Gastrocnemius medialis (tissue), 4 donors: ENCODE measurements at regions not wholly inside any gene's neighbourhood (a gene's known extent, or its start where the extent isn't known, plus 50 kb on each side); places are given as distances from the start of the nearest gene placed in this dataset.

Experiments used
- ATAC-seq, 2 donors: fragments of 150-250 bp; one replicate each; pipeline ENCODE4 v1.9.1; 2016
- DNase-seq, 2 donors: peaks; one replicate each; pipeline ENCODE4 v3.0.0-alpha.2; 2019
- H3K27ac ChIP-seq, 4 donors: fragments of 200-600 bp; sonication (generic); 1 replicate in 1 of 4; 2 replicates in 3 of 4; pipeline ENCODE4 v1.5.1; 2016 to 2018; ENCODE audit warnings: mild to moderate bottlenecking in 2 of 4, moderate library complexity in 1 of 4
- H3K27me3 ChIP-seq, 3 donors: fragments of 200-600 bp; sonication (generic) in 2 of 3; 1 replicate in 1 of 3; 2 replicates in 2 of 3; pipeline versions ENCODE4 v1.5.1 to v1.6.0; 2016 to 2019; ENCODE audit warnings: mild to moderate bottlenecking in 1 of 3, moderate library complexity in 1 of 3
- H3K36me3 ChIP-seq, 2 donors: fragments of 200-600 bp; sonication (generic) in 1 of 2; one replicate each; pipeline ENCODE4 v1.5.1; 2017 to 2018
- H3K4me1 ChIP-seq, 2 donors: fragments of 200-600 bp; sonication (generic) in 1 of 2; one replicate each; pipeline ENCODE4 v1.5.1; 2016 to 2017; ENCODE audit warnings: mild to moderate bottlenecking in 2 of 2
- H3K4me3 ChIP-seq, 4 donors: fragments of 200-600 bp; sonication (generic) in 3 of 4; 1 replicate in 1 of 4; 2 replicates in 3 of 4; pipeline ENCODE4 v1.5.1; 2016 to 2019; ENCODE audit warnings: mild to moderate bottlenecking in 2 of 4
- H3K9me3 ChIP-seq, 3 donors: fragments of 200-600 bp; sonication (generic) in 2 of 3; 1 replicate in 1 of 3; 2 replicates in 2 of 3; pipeline ENCODE4 v1.5.1; 2016 to 2019
- POLR2A ChIP-seq, 2 donors: fragments of 450-650 bp; IDR thresholded peaks; one replicate each; pipeline ENCODE4 v1.6.1; 2017; ENCODE audit warnings: antibody characterized with exemption in 2 of 2, mild to moderate bottlenecking in 2 of 2, moderate library complexity in 2 of 2
- in situ Hi-C, 4 donors: fragments of 200-750 bp; cut with MboI; loops; one replicate each; pipeline versions ENCODE4 v1.15.0 to v1.8.0; 2017; ENCODE audit warnings: low sequenced_read_pairs in 4 of 4
- intact Hi-C: fragments of 100-400 bp; cut with DNase I; formaldehyde crosslinking; loops from one replicate; pipeline ENCODE4 v1.15.1; 2023; ENCODE audit warnings: low total_unique reads
- TF ChIP-seq, protein P1 (sequence below), 5 experiments: fragments of 450-650 bp in 3 of 5; fragments of 200-600 bp in 2 of 5; sonication (generic) in 2 of 5; IDR thresholded peaks in 4 of 5; conservative IDR thresholded peaks in 1 of 5; 1 replicate in 4 of 5; 2 replicates in 1 of 5; pipeline ENCODE4 v1.5.1; 2016 to 2019; ENCODE audit warnings: antibody characterized with exemption in 5 of 5, mild to moderate bottlenecking in 3 of 5, moderate library complexity in 3 of 5

DNA sequence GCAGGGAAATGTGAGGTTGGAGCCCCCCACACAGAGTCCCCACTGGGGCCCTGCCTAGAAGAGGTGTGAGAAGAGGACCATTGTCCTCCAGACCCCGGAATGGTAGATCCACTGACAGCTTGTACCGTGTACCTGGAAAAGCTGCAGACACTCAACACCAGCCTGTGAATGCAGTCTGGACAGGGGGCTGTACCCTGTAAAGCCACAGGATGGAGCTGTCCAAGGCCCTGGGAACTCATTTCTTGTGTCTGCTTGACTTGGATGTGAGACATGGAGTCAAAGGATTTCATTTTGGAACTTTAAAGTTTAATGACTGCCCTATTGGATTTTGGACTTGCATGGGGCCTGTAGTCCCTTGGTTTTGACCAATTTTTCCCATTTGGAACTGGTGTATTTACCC is 535.0 kb upstream of the MEF2C start:
- TF ChIP-seq POLR2A (IDR thresholded peaks at IDR 0.05) = no peak
- TF ChIP-seq, protein P1, sequence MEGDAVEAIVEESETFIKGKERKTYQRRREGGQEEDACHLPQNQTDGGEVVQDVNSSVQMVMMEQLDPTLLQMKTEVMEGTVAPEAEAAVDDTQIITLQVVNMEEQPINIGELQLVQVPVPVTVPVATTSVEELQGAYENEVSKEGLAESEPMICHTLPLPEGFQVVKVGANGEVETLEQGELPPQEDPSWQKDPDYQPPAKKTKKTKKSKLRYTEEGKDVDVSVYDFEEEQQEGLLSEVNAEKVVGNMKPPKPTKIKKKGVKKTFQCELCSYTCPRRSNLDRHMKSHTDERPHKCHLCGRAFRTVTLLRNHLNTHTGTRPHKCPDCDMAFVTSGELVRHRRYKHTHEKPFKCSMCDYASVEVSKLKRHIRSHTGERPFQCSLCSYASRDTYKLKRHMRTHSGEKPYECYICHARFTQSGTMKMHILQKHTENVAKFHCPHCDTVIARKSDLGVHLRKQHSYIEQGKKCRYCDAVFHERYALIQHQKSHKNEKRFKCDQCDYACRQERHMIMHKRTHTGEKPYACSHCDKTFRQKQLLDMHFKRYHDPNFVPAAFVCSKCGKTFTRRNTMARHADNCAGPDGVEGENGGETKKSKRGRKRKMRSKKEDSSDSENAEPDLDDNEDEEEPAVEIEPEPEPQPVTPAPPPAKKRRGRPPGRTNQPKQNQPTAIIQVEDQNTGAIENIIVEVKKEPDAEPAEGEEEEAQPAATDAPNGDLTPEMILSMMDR (IDR thresholded peaks at IDR 0.05 in 4 of 5, conservative IDR thresholded peaks at IDR 0.05 in 1 of 5) = no peak
- Histone ChIP-seq H3K36me3 (no peaks in the 10 kb centered on the region), H3K27me3 (no peaks in the 10 kb centered on the region), H3K4me3 (no peak overlapping the region), H3K9me3 (no peaks in the 10 kb centered on the region), H3K4me1 (peaks cover 0 to 13% of the 10 kb centered on the region in 2 donors), H3K27ac (no peak overlapping the region)
- ATAC-seq (no peak), DNase-seq (no peak)
- in situ Hi-C loops = no loop called here
- intact Hi-C loops = no loop called here

DNA sequence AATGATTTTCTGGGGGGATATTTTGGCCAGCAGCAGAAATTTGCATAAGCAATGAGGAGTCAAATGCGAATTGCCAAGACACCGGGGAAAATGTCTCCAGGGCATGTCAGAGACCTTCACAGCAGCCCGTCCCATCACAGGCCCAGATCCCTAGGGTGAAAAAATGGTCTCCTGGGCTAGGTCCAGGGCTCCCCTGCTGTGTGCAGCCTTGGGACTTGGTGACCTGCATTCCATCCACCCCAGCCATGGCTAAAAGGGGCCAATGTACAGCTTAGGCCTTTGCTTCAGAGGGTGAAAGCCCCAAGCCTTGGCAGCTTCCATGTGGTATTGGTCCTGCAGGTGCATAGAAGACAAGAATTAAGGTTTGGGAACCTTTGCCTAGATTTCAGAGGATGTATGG is 534.5 kb upstream of the MEF2C start:
- TF ChIP-seq, protein P1 (IDR thresholded peaks at IDR 0.05 in 4 of 5, conservative IDR thresholded peaks at IDR 0.05 in 1 of 5) = no peak
- no peak for TF ChIP-seq POLR2A (IDR thresholded peaks at IDR 0.05)
- no peaks in the 10 kb centered on the region for H3K9me3 ChIP-seq
- H3K4me1 ChIP-seq = peaks cover 0 to 13% of the 10 kb centered on the region in 2 donors
- in situ Hi-C loops = no loop called here
- intact Hi-C loops = no loop called here
- ATAC-seq = no peak
- no peak for DNase-seq
- no peak overlapping the region for H3K4me3 ChIP-seq
- no peaks in the 10 kb centered on the region for H3K27me3 ChIP-seq
- H3K27ac ChIP-seq = no peak overlapping the region
- no peaks in the 10 kb centered on the region for H3K36me3 ChIP-seq

DNA sequence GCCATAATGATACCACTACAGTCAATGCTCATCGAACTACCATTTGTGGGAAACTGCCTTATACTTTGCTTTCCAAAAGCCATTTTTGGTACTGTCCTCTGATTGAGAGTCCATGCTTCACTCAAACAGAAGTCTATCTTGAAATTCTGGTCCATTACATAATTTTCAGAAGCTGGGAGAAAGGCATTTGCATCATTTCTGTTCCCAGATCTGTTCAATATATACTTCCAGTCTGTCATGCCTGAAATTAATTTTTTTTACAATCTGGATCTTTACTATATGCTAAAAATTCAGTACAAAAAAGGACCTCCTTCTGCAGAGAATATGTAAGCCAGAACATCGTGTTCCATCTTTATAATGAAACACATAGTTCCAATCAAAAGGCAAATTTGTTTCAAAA is 528.9 kb upstream of the MEF2C start:
- DNase-seq (no peak), ATAC-seq (no peak)
- TF ChIP-seq, protein P1 (IDR thresholded peaks at IDR 0.05 in 4 of 5, conservative IDR thresholded peaks at IDR 0.05 in 1 of 5) = no peak
- TF ChIP-seq POLR2A (IDR thresholded peaks at IDR 0.05) = no peak
- in situ Hi-C loops = no loop called here
- Histone ChIP-seq H3K9me3 (no peaks in the 10 kb centered on the region), H3K27ac (no peak overlapping the region), H3K4me1 (peaks cover 5 to 11% of the 10 kb centered on the region in 2 donors), H3K4me3 (no peak overlapping the region), H3K27me3 (no peaks in the 10 kb centered on the region), H3K36me3 (no peaks in the 10 kb centered on the region)
- intact Hi-C loops = no loop called here

GRCh38 chr5:89407054-89407453 is 524.1 kb upstream of the MEF2C start:
- DNase-seq = no peak
- H3K27me3 ChIP-seq = no peaks in the 10 kb centered on the region
- in situ Hi-C loops = no loop called here
- ATAC-seq = no peak
- no peaks in the 10 kb centered on the region for H3K9me3 ChIP-seq
- intact Hi-C loops = no loop called here
- peak overlapping the region in 2 of 4 donors; percentile 24 to 29 for H3K27ac ChIP-seq
- H3K4me3 ChIP-seq = peak overlapping the region in 1 of 4 donors; percentile 7
- no peak for TF ChIP-seq POLR2A (IDR thresholded peaks at IDR 0.05)
- TF ChIP-seq, protein P1 (IDR thresholded peaks at IDR 0.05 in 4 of 5, conservative IDR thresholded peaks at IDR 0.05 in 1 of 5) = no peak
- no peaks in the 10 kb centered on the region for H3K36me3 ChIP-seq
- H3K4me1 ChIP-seq = peaks cover 5 to 16% of the 10 kb centered on the region in 2 donors

DNA sequence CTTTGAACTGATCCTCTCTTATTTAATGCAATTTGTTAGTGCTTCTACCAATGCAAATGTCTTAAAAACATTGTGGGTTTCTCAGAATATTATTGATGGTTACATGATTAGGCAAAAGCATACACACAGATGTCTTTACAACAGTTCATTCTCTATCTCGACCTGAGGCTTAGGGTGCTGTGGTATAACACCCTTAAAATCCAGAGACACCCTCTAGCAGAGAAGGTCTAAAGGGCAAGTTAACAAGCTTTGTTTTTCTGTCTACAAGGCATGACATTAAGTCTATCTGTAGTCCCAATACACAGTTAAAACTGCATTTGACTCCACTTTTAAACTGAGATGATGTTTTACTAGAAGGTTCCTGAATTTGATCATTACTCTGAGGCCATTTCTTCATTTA is 518.7 kb upstream of the MEF2C start:
- peaks cover 0 to 3% of the 10 kb centered on the region in 2 donors for H3K4me1 ChIP-seq
- DNase-seq (no peak), ATAC-seq (no peak)
- H3K4me3 ChIP-seq = no peak overlapping the region
- no peaks in the 10 kb centered on the region for H3K27me3 ChIP-seq
- no peak overlapping the region for H3K27ac ChIP-seq
- no peaks in the 10 kb centered on the region for H3K9me3 ChIP-seq
- no peaks in the 10 kb centered on the region for H3K36me3 ChIP-seq
- no peak for TF ChIP-seq POLR2A (IDR thresholded peaks at IDR 0.05)
- TF ChIP-seq, protein P1 (IDR thresholded peaks at IDR 0.05 in 4 of 5, conservative IDR thresholded peaks at IDR 0.05 in 1 of 5) = no peak
- intact Hi-C loops = no loop called here
- in situ Hi-C loops = no loop called here
